ENCODE measurements at regions not wholly inside any gene's neighbourhood (a gene's known extent, or its start where the extent isn't known, plus 50 kb on each side); places are given as distances from the start of the nearest gene placed in this dataset.

DNA sequence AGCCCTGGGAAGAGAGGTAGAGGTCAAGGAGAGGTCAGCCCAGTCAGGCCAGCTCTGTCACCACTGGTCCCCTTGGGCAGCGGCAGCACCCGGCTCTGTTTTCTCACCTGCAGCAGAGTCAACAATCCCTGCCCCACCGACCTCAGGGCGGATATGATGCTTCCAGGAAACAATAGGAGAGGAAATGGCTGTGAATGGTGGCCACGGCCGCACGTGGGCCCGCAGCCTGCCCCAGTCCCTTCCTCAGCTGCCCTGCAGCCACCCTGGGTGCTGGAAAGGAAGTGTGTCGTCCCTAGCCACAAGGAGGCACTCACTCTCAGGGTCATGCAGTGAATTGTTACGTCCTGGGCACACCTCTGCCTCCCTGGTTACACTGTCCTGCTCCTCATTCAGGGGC, 92.5 kb upstream of the ENPP6 start:
- no peak for DNase-seq (ENCODE audit: low read depth in 3 of 3)

DNA sequence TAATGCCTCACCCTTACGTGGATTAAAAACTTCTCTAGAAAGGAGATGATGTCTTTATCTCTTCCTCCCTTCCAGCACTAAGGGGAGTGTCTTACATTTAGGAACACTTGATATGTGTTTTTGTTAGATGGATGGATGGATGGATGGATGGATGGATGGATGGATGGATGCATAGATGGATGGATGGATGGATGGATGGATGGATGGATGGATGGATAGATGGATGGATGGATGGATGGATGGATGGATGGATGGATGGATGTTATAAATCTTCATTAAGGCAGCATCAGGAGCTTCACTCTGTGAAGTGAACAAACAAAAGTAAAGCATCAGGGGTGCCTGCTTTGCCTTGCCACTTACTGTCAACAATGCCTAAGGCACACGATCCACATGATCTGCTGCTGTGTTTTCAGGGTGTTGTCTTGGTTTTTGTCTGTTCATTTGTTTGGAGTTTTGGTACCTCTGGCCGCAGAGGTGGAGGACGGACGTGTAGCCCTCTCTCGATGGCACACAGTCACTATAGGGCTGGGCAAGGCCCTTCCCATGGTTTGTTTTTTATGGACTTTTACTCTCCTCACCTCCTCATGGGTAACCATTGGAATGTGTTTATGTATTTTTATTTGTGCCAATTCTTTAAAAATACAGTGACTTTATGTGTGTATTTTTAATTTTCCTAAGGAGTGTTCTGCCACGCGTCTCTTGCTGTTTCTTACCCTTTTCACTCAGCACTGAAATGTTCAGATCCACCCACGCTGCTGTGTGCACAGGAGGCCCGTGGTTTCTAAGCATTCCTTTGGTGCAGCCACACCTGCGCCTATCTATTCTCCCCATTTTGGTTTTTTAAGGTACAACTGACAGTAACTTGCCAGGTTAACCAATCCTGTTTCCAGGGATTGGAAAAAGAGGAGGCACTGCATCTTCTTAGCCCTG, 91.8 kb upstream of the ENPP6 start:
- DNase-seq (ENCODE audit: low read depth in 3 of 3), result no peak

DNA sequence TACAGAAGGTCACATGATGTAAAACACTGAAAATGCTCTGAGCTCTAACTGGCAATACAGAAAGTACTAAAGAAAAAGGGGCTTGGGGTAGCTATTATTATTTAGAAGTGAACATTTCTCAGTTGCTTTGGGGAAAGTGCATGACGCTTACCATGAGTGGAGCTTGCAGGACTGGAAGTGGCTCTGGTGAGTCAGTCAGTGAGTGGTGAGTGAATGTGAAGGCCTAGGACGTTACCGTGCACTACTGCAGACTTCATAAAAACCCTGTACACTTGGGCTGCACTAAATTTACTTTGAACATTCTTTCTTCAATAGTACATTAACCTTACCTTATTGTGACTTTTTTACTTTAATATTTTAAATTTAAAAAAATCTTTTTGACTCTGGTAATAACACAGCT, 89.3 kb upstream of the ENPP6 start:
- DNase-seq (ENCODE audit: low read depth in 3 of 3), result no peak

DNA sequence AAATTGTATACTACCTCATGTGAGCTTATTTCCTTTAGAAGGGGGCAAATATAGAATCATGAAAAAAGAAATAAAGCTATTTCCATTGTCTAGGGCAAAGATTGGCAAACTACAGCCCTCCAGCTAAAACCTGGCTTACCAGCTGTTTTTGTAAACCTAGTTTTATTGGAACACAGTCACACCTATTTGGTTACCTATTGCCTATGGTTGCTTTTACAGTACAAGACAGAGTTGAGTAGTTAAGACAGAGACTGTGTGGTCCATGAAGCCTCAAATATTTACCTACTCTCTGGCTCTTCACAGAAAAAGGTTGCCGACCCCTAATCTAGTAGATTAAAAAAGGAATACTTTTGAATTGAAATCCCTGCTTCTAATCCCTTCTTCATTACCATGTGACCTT, 88.8 kb upstream of the ENPP6 start:
- DNase-seq (ENCODE audit: low read depth in 3 of 3), result no peak

DNA sequence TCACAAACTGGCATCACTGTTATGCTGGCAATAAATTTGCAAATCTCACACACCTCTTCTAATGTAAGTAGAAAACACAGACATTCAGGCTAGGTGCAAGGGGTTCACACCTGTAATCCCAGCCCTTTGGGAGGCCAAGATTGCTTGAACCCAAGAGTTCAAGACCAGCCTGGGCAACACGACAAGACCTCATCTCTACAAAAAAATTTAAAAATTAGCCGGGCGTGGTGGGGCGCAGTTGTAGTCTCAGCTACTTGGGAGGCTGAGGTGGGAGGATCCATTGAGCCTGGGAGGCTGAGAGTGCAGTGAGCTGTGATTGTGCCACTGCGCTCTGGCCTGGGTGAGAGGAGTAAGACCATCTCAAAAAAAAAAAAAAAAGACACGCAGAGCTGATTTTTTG, 83.1 kb upstream of the ENPP6 start:
- DNase-seq (ENCODE audit: low read depth in 3 of 3), result no peak

DNA sequence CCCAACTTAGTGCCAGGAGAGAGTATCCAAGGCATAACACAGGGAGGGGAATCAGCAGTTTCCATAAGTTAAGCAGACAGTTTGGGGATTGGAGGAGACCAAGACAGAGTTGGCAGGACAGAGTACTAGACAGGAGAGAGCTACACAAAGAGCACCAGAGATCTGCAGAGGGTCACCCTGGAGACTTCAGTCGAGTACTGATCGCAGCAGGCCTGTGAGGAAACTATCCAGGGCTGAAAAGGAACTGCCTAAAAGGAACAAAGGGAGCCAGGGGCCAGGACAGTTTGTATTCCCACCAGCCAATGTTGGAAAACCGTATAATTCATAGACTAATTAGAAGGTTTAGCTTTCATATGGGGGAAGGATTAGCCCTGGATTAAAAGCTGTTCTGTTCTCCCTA, 80.6 kb upstream of the ENPP6 start:
- DNase-seq (ENCODE audit: low read depth in 3 of 3), result no peak

DNA sequence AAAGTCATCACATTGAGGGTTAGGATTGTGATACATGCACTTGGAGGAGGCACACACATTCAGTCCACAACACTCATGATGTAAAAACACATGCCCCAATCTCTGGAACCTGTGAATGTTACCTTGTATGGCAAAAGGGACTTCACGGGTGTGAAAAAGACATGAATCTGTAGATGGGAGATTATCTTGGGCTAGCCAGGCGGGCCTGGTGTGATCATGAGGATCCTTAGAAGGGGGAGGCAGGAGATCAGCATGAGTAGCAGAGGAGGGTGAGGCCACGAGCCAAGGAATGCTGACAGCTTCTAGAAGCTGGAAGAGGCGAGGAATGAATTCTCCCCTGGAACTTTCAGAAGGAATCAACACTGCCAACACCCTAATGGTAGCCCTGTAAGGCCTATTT, 77.5 kb upstream of the ENPP6 start:
- DNase-seq (ENCODE audit: low read depth in 3 of 3), result no peak

DNA sequence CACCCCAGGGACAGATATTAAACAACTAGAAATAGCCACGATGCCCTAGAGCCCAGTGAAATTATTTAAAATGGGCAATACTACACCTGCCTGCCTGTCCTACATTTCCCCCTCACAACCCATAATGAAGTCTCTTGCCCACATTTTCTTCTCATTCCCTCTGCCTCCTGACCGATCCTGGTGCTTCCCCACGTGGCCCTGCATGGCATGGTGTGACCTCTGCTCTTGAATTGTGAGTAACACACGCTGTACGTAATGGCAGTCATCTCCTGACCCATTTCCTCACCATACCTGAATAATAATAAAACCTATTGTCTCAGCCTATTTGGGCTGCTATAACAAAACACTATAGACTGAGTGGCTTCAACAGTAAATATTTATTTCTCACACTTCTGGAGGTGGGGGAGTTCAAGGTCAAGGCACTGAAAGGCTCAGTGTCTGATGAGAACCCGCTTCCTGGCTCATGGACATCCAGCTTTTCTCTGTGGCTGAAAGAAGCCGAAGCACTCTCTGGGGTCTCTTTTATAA, 77.0 kb upstream of the ENPP6 start:
- no peak for DNase-seq (ENCODE audit: low read depth in 3 of 3)

DNA sequence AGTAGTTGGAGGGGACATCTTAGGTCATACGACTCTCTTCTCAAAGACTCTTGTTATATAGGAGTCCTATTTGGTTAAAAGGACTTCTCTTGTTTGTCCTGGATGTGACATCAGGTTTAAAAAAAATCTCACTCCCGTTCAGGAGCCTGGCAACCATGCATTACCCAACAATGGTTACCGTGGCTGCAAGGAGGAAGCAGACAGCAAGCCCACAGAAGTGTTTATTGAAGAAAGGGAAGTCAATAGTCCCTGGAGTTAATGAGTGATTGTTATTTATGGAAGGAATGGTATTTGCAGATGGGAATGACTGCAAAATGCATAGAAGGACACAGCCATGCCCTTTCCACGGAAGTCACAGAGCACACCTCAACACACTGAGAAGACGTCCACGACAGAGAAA, 75.9 kb upstream of the ENPP6 start:
- DNase-seq (ENCODE audit: low read depth in 3 of 3), result no peak

DNA sequence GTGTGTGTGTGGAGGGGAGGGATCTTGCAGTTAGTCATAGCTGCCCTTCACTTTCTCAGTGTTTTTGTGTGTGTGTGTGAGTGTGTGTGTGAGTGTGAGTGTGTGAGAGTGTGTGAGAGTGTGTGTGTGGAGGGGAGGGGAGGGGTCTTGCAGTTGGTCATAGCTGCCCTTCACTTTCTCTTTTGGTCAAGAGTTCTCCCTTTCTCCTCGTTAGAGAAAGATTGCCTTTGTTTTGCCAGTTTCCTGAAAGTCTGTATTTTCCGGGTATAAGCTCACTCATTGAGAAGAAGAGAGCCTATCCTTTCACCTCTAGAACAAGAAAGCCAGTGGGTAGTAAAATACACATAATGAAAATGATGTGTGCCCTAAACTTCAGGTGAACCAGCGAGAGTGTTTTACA, 75.2 kb upstream of the ENPP6 start:
- DNase-seq (ENCODE audit: low read depth in 3 of 3), result no peak

DNA sequence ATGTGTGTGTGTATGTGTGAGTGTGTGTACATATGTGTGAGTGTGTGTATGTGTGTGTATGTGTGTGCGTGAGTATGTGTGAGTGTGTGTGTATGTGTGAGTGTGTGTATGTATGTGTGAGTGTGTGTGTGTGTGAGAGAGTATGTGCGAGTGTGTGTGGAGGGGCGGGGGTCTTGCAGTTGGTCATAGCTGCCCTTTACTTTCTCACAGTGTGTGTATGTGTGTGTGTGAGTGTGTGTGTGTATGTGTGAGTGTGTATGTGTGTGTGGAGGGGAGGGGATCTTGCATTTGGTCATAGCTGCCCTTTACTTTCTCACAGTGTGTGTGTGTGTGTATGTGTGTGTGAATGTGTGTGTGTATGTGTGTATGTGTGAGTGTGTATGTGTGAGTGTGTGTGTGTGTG, 74.8 kb upstream of the ENPP6 start:
- no peak for DNase-seq (ENCODE audit: low read depth in 3 of 3)

DNA sequence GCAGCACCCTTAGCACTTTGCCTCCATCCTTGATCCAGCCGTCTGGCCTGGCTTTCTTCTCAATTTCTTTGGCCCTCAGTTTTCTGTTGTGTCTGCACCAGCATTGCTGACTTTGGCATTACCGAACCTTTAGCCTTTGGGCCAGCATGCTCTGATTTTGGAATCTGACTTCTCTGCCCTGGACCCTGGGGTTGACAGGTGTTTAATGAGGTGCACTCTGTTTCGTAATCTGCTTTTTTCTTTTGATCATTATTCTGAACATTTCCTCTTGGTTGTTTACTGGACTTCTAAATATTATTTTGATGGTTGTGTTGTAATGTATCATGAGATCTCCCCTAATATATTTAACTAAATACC, 71.5 kb upstream of the ENPP6 start:
- no peak for DNase-seq (ENCODE audit: low read depth in 3 of 3)

DNA sequence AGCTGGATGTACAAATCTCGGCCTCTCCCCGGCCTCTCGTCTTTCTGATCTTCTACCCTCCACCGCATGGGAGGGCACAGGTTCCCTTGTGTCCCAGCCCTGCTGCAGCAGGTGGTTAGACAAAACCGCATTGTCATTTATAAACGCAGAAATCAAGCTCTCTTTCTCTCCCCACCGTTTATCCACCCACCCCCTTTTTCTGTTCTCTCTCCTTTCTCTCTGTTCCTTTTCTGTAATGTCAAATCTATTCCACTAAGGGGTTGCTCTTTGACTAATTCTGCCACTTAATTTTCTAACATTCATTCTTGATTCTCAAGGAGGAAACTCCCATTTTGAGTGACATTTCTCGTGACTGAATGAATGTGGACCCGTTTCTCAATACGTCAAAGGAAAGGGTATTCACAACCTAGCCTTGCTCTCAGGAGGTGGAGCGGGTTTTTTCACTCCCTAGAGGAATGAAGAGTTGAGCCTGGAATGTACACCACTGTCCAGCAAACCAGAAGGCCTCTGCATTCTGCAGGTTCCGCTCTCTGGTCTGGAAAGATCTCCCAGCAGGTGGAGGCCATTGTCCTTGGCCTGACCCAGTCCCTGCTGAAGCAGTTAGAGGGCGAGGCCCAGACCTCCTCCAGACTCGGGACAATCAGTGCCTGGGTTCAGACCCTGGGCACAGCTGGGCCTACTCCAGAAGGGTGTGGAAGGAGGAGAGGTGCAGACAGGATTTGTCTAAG, 70.9 kb upstream of the ENPP6 start:
- DNase-seq (ENCODE audit: low read depth in 3 of 3), result no peak

DNA sequence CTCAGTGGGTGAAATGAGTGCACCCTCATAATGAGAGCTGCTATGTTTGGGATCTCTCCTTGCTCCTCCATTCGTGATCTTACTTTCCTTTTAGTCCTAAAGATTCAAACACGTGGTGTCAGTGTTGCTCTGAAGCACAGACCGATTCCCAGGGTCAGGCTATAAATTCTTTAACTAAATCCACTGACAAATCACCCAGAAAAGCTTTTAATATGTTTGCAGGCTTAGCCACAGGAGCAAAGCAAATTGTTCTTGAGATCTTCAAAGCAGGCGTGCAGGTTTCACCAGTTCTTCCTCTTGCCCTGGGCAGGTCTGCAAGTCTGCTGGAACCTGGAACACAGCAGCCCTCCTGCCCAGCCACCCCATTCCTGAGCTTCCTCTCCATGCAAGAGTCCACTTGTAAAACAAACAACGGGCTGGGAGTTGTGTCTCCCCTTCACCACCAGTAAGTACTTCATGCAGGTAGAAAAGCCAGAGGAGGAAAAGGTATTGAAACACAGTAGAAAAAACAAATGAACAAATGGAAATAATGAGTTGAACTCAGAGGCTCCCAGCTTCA, 70.1 kb upstream of the ENPP6 start:
- DNase-seq (ENCODE audit: low read depth in 3 of 3), result no peak

DNA sequence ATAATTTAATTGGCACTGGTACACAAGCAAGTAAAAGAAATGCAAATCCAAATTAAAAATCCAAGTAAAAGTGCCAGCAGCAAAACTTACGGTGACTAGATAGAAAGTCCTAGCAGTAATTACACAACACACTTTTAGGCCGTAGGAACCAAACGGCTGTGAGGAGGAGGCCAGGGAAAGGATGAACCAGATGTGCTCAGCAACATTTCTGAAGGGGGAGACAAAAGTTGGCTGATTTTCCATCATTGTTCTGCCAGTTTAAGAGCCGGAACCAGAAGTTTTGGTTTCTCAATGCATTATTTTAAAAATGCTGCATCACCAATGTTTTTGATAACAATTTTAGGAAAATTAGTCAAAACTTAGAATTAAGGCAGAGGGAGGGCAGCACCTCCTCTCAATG, 68.7 kb upstream of the ENPP6 start:
- DNase-seq (ENCODE audit: low read depth in 3 of 3), result no peak

DNA sequence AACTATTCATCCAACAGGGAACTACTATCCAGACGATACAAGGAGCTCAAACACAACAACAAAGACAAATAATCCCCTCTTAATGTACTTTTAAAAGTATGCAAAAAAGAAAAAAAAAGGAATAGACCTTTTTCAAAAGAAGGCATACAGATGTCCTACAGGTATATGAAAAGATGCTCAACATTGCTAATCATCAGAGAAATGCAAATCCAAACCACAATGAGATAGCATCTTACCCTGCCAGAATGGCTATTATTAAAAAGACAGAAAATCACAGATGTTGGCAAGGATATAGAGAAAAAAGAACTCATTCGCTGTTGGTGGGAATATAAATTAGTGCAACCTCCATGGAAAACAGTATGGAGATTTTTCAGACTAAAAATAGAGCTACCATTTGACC, 67.1 kb upstream of the ENPP6 start:
- no peak for DNase-seq (ENCODE audit: low read depth in 3 of 3)

DNA sequence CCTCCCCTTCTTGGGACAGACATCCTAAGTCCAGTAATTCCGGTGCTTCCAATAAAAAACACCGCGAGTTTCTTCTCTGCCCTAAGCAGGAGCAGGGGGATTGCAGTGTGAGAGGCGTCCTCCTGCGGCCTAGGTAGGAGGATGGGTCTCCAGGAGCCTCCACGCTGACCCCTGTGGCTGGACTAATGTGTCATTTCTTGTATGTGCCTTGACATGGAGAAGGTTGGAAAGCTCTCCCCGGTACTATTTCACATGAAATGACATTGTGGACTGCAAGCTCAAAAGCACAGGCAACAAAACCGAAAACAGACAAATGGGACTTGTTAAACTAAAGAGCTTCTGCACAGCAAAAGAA, 66.6 kb upstream of the ENPP6 start:
- no peak for DNase-seq (ENCODE audit: low read depth in 3 of 3)

DNA sequence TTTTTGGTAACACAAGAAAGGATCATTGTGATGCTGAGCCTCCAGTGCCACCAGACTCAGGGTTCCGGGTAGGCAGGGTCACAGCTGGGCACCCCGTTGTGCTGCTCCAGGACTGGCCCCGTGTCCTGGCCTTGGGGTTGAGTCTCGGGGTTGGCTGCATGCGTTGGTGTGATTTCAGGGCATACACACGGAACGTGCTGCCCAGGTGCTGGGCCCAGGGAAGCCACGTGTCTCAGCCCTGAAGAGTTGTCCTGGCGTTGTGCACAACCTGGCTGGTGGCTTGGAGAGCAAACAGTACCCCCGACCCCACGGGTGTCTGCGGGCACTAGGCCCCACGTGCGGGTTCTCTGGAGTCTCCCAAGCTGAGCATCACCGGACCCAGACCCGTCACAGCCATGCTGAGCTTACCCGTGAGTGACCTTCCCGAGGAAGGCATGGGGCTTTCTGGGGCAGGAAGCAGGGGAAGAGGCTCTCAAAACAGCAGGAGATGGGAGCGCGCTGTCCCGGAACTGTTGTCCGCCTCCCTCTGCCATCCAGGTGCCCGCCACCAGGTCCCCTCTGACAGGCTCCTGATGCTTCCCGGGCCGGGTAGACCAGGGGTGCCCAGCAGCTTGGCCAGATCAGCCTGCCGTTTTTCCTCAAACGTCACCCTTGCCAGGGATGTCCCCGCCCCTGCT, 66.1 kb upstream of the ENPP6 start:
- DNase-seq (ENCODE audit: low read depth in 3 of 3), result no peak

DNA sequence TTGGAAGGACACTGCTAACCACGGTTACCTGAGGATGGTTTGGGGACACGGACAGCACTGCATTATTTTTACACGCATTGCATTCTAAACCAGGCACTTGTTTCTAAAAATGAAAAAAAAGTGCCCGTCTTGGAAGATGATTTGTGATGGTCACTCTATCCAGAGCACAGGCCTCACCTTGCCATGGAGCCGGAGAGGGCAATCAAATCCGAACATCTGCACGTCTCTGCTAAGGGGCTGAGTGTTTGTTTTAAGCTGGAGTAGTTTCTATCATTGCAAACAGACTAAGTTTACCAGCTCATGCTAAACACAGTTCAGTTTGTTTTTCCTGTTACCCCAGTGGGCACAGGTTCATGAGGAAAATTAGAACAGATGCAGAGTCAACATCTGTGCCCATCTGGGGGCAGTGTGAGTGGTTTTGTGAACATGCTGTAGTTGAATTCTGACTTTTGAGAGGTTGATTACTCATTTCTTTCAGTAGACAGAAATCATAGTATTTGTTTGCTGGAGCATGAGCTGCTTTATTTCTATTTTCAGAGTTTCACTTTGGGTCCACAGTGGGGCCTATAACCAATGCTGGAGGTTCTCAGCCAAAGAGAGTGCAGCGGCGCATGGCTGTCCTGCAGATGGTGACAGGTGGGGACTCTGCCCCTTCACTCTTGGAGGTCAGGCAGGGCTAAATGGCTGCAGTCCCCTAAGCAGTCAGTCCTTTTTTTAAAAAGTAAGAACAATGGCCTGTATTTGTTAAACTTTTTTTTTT, 65.4 kb upstream of the ENPP6 start:
- no peak for DNase-seq (ENCODE audit: low read depth in 3 of 3)

DNA sequence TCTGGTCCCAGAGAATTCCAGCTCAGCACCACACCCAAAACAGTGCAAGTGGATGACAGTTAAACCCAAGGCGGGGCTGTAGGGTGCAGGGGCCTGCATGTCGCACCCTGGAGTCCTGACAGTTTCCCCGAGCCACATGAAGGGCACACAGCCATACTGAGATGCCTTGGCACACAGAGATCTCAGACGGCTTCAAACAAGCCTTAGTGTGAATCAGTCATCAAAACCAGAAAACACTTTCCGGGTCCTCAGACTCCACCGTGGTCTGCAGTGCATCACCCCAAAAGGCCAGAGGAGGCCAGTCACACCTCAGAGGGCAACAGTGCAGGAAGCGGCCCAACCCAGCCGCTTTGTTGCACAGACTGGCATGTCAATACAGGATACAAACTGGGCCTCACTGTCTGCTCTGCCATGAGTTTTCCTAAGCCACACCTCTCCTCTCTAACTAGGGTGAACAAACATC, 64.6 kb upstream of the ENPP6 start:
- DNase-seq (ENCODE audit: low read depth in 3 of 3), result no peak

All from stimulated activated CD4-positive, alpha-beta T cell treated with anti-CD3 and anti-CD28 coated beads, TNF-alpha, amount 100 ng/mL, for 4 hours (primary cell).